GM21529 (cell line): ENCODE measurements at regions not wholly inside any gene's neighbourhood (a gene's known extent, or its start where the extent isn't known, plus 50 kb on each side); places are given as distances from the start of the nearest gene placed in this dataset.
A peak's percentile ranks its signal among the peaks of the same experiment; 100 is the strongest.

ENCODE experiments used
- ATAC-seq: cut with Tn5 transposase; IDR thresholded peaks from one replicate; pipeline ENCODE4 v1.9.1; 2021; ENCODE audit not compliant: unreplicated experiment

DNA sequence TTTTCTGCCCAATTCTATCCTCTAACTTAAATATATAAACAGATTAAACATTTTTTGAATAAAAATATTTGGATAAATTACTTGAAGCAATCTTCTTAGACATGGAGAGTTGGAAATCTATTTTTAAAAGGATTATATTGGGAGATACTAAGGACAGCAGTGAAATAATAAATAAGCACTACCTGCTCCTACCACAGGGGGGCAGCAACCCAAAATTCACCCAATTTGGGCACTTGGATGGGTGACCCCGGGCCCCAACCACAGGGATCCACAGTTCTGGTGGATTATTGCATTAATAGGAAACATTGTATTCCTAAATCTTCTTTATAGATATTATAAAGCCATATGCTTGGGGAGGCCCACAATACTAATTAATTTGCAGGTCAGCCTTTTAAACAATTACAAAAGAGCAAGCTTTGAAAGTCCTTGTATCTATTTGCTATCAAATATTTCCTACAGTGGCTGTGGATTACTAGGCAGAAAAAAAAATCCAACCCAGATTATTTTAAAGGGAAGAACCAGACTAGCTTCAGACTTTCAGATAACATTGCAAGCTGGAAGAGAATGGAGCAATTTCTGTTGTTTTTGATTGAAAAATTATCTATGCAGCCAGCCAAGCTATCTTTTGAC is 66.4 kb upstream of the PDE10A start:
- peak; percentile 74 for ATAC-seq

DNA sequence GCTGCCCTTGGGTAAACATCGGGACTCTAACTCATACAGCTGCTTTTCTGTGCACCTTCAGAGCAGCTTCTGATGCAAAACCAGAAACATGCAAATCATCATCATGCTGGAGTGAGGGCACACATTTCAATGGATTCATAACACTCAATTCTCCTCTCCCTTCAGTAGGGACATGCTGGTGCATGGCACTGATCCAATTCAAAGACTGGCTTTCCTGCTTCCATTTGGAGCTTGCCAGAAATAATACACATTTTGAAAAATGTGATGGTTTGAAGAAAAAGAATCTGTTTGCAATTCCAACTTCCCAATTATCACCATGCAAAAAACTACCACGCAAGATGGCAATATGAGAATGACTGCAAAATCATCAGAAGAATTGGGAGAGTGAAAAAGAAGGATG is 65.2 kb upstream of the PDE10A start:
- no peak for ATAC-seq

DNA sequence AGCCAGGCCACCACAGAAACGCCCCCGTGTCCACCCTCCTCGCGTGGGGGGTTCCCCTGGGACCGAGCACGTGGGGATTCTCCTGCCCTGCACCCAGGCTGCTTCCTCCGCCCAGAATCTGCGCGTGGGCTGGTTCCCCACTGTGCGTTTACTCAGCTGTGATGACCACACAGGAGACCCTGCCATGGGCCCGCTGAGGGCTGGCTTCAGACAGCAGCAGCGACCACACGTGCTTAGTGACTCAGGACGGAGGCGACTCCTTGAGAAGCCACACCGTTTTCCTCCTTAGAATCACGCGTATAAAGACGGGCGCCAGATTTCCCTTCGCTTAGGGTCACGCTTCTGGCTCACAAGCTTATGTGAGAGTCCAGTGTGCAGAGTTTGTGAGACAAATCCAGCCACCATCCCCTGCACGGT is 63.9 kb upstream of the PDE10A start:
- no peak for ATAC-seq

DNA sequence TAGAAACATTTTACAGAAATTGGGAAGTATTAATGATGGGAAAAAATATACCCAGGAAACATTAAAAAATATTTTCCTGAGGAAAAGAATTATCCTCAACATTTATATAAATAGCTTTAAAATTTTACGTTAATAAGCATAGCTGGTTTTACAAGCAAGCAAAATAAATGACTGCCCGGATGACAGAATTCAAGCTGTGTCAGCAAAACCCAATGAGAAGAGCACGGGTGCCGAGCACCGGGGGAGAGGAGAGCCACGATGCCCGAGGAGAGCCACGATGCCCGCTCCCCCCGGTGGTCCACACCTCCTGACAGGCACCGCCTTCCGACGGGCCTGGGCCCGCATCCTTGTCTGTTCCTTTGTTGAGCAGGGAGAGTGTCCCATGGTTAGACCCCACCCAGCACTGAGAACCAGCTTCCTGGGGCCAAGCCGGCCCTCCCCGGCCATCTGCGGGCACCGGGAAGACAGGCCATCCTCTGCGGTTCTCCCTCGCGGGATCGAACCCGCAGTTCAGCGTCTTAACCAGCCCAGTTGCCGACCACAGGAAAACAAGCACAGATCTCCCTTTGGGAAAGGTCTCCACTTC is 63.3 kb upstream of the PDE10A start:
- no peak for ATAC-seq

DNA sequence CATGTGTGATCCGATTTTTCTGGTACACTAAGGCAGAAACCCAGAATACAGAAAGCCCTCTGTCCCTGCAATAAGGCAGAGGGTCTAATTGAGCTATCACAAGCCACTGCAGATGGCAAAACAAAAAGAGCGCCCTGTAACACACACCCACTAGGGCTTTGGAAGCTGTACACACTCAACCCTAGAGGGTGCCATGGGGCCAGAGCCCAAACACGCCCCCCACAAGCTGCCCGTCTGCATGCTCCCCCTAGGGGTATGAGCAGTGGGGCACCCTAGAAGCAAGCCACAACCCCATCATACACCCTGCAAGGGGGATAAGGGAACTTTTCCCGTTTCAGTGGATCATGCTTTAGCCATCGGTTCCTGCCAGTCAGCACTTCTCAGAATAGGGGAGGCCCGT is 62.2 kb upstream of the PDE10A start:
- no peak for ATAC-seq

DNA sequence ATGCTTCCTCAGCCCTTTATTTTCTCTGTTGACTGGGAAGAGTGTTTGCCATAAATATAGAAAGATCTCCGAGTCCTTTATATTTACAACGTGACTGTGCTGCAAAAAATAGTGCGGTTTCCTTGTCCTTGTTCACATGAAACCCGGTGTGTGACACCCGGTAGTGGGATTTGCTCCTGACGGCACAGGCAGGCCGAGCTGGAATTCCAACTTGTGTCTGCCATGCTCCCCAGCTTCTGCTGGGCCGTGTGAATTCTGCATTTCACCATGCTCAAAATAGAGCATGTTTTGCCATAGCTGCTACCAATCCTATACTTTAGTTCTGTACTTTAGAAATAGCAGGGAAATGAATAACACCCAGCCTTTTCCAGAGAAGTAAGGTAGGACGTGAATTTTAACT is 60.3 kb upstream of the PDE10A start:
- ATAC-seq, result no peak

DNA sequence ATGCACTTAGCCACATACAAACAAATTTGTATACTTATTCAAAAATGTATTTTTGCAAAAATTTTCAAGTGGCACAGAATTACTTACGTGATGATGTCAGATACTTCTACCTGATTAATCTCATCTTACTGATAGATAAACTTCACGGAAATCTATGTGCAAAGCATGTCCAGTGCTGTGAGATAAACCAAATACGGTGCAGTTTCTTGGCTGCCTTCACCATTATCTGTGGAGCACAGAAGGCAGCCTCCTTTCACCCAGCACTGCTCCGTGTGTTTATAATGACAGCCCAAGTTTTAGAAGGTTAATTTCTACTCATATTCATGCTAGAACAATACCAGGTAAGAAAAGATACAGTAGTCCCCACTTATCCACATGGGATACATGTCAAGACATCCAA is 59.0 kb upstream of the PDE10A start:
- no peak for ATAC-seq

DNA sequence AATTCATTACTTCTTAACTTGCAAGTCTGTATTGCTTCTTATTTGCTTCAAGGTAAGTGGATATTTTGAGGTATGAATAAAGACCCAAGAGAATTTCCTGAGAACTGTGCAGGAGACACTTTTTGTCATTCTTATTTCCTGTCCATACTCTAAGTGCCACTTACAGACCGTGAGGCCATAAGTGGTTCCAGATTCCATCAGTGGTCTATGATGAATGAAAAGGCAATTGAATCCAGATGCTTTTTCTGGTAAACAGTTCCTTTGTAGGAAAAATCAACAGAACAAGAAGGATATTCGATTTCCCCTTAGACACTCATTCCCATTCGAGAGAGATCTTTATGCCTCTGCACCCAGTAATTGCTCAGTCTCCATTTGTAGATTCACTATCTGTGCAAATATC is 58.3 kb upstream of the PDE10A start:
- no peak for ATAC-seq

DNA sequence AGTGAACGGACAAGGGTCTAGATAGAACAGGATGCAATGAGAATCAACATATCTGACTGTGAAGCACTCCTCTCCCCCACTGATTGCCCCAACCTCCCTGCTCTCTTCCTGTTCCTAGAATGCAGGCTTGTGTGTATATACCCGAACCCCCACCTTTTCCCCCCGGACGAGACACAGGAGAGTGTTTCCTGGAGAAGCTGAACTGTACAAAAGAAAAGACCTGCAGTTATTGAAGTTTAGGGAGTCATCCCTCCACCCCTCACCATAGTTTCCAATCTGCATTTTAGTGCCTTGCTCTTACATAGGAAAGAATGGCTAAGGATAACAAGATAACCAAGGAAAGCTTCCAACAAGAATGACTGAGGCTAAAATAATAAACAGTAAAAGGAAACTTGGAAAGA is 55.5 kb upstream of the PDE10A start:
- ATAC-seq, result no peak

DNA sequence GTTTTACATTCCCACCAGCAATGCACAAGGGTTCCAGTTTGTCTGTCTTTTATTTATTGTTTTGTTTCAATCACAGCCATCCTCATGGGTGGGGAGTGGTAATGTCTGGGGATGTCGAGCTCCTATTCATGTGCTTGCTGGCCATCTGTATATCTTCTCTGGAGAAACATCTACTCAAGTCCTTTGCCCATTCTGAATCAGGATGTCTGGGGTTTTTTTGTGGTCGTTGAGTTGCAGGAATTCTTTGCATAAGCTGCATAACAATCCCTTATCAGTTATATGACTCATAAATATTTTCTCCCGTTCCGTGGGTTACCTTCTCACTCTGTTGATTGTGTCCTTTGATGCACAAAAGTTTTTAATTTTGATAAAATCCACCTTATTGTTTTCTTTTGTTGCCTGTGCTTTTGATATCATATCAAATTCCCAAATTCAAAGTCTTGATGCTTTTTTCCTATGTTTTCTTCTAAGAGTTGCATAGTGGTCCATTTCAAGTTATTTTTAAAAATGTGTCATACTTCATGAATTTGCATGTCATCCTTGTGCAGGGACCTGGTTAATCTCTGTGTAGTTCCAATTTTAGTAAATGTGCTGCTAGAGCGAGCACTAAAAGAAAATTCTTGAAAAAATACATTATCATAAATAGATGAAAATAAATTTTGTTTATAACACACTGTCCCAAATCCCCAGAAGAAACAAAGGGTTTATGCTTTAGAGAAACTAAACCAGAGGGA is 54.9 kb upstream of the PDE10A start:
- no peak for ATAC-seq

DNA sequence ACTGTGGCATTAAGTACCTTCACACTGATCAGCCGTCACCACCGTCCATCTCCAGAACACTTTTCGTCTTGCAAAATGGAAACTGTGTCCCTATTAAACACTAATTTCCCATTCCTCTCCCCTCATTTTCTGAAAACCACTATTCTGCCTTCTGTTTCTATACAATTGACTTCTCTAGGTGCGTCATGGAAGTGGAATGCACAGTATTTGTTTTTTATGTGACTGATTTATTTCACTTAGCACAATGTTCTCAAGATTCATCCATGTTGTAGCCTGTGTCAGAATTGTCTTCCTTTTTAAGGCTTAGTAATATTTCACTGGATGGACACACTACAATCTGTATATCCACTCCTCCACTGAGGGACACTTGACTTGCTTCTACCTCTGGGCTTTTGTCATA is 53.8 kb upstream of the PDE10A start:
- no peak for ATAC-seq

DNA sequence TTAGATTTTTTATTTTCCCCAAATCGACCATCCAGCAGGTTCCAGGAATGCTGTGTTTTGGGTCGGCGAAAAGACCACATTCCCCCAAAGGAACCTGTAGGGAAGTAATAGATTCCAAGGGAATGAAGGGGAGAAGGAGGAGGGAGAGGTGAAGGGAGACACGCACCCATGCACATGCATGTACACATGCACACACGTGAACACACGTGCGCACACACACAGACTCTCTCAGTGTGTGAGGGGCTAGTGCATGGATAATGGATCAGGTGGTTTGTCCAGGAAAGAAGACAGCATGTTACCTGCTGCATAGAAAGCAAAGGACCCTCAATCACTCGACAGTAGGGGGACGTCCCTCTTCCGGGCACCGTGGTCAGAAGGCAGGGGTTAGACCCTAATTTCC is 52.4 kb upstream of the PDE10A start:
- no peak for ATAC-seq

DNA sequence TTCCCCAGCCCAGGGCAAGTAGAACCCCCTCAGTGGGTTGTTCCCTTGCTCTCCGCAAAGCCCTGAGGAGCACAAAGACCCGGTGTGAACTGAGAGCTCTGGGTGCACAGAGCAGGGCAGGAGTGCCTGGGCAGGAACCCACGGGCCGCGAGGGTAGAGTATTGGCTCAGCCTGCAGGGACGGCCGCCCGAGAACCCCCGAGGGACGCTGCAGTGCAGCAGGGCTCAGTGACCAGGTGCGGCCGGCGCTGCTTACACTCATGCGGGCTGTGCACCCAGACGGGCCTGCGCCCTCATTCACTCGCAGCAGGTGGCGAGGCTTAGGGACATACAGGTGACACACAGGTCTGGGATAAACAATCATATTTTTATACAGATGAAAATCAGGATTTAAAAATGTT is 51.9 kb upstream of the PDE10A start:
- no peak for ATAC-seq

DNA sequence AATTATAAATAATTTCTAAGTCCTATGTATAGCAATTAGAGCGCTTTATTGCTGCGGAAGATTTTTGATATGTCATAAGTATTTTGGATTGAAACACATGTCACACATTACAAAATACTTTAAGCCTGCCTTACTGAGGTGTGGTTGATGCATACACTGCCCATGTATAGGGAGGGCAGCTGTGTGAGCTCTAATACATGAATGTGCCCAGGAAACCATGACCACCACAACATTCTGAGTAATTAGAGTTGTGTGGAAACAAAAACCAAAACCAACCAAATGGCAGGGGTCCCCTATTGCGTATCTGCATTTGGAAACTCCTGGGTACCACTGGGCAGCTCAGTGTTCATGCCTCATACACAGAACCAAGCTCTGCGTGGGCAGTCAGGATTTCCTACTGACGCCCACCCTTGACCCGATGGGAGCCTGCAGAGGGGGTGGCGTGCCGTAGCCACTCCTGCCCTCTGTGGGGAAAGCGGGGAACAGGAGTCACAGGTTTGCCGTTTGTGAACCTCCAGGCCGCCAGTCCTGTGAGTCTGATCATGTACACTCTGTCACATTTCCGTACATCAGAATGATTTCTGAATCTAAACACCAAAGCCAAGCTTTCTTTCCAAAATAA is 50.9 kb upstream of the PDE10A start:
- ATAC-seq, result no peak
